GM10248 (cell line): ENCODE measurements at regions not wholly inside any gene's neighbourhood (a gene's known extent, or its start where the extent isn't known, plus 50 kb on each side); places are given as distances from the start of the nearest gene placed in this dataset.

Source experiments
- CTCF ChIA-PET: fragments of 300-600 bp; sonication (Branson Sonifier 250); formaldehyde crosslinking; extraction: SDS; loops from one replicate; lab custom pipeline; 2021; ENCODE audit warnings: antibody characterized with exemption; lab: Yijun Ruan, JAX
- POLR2A ChIA-PET: fragments of 350-650 bp; sonication (Branson Sonifier 250); formaldehyde crosslinking; extraction: SDS; loops from one replicate; lab custom pipeline; 2020; ENCODE audit warnings: antibody characterized with exemption; lab: Yijun Ruan, JAX
- DNase-seq: peaks from one replicate; pipeline ENCODE4 v3.0.0; 2012; ENCODE audit errors: extremely low spot score
- CTCF ChIP-seq: IDR thresholded peaks from 2 replicates; pipeline ENCODE4 v1.5.1; 2012; ENCODE audit warnings: mild to moderate bottlenecking, low read depth; ENCODE audit errors: extremely low read depth, missing control alignments, control extremely low read depth

GRCh38 chr22:27629908-27630673 lies 171.5 kb downstream of the MN1 start:
- no peak for DNase-seq
- CTCF ChIA-PET: no interaction called here
- POLR2A ChIA-PET: no interaction called here
- TF ChIP-seq CTCF: no peak

GRCh38 chr22:27630754-27631153 lies 170.8 kb downstream of the MN1 start:
- CTCF ChIA-PET: no interaction called here
- TF ChIP-seq CTCF: no peak
- POLR2A ChIA-PET: no interaction called here
- DNase-seq: no peak

GRCh38 chr22:27631641-27632040 lies 169.9 kb downstream of the MN1 start:
- POLR2A ChIA-PET: no interaction called here
- DNase-seq: no peak
- CTCF ChIA-PET: no interaction called here
- no peak for TF ChIP-seq CTCF

- ChIA-PET CTCF (no interaction called here), POLR2A (no interaction called here)
- TF ChIP-seq CTCF: no peak
- DNase-seq: no peak
Measured at GRCh38 chr22:27632451-27633295, 168.9 kb downstream of the MN1 start.

- no peak for TF ChIP-seq CTCF
- ChIA-PET CTCF (no interaction called here), POLR2A (no interaction called here)
- no peak for DNase-seq
Measured at GRCh38 chr22:27633296-27633871, 168.2 kb downstream of the MN1 start.

- CTCF ChIA-PET: interaction anchor here (0.9 kb wide), 1 partner anchor 9 kb away, joined by 3 read pairs; no protein-coding TSS in a partner anchor
- no peak for DNase-seq
- POLR2A ChIA-PET: no interaction called here
- no peak for TF ChIP-seq CTCF
Measured at GRCh38 chr22:27634043-27634740, 167.4 kb downstream of the MN1 start.
